ENCODE measurements at regions not wholly inside any gene's neighbourhood (a gene's known extent, or its start where the extent isn't known, plus 50 kb on each side); places are given as distances from the start of the nearest gene placed in this dataset.
A peak's percentile ranks its signal among the peaks of the same experiment; 100 is the strongest.

- no peak for ATAC-seq
- H3K27ac ChIP-seq: no peak overlapping the region
- H3K4me1 ChIP-seq: no peaks in the 10 kb centered on the region
- intact Hi-C loops (cut with DNase I): no loop called here
- 41 to 51% (median 43%) methylated on average over 4 of the region's 4 CpGs for WGBS, 4 donors
- no peak for DNase-seq
- TF ChIP-seq POLR2A (IDR thresholded peaks at IDR 0.05) (no peak), CTCF (IDR thresholded peaks at IDR 0.05) (no peak)
- no peak overlapping the region for H3K4me3 ChIP-seq
- H3K36me3 ChIP-seq: no peaks in the 10 kb centered on the region
- peaks cover 0 to 5% (median 0%) of the 10 kb centered on the region in 9 donors for H3K27me3 ChIP-seq
- peaks cover 0 to 3% (median 0%) of the 10 kb centered on the region in 12 donors for H3K9me3 ChIP-seq
Observed at GRCh38 chr13:60642552-60642951, 245.5 kb downstream of the TDRD3 start.

GRCh38 chr13:60629158-60629557, 232.1 kb downstream of the TDRD3 start:
- 69 to 75% (median 72%) methylated on average over 5 of the region's 5 CpGs for WGBS, 4 donors
- Histone ChIP-seq H3K27me3 (peaks cover 0 to 15% (median 0%) of the 10 kb centered on the region in 9 donors), H3K27ac (no peak overlapping the region), H3K4me3 (no peak overlapping the region), H3K9me3 (no peaks in the 10 kb centered on the region), H3K4me1 (no peaks in the 10 kb centered on the region), H3K36me3 (no peaks in the 10 kb centered on the region)
- intact Hi-C loops (cut with DNase I): loop anchor here in 2 of 10 donors (5.0 kb wide), 1 partner anchor 1323 kb away; no protein-coding TSS in a partner anchor
- DNase-seq: no peak
- no peak for ATAC-seq
- no peak for TF ChIP-seq POLR2A (IDR thresholded peaks at IDR 0.05)

- Histone ChIP-seq H3K4me1 (no peaks in the 10 kb centered on the region), H3K27ac (no peak overlapping the region), H3K27me3 (peaks cover 0 to 15% (median 0%) of the 10 kb centered on the region in 9 donors), H3K4me3 (no peak overlapping the region), H3K9me3 (no peaks in the 10 kb centered on the region), H3K36me3 (no peaks in the 10 kb centered on the region)
- intact Hi-C loops (cut with DNase I): loop anchor here in 2 of 10 donors (5.0 kb wide), 1 partner anchor 1325 kb away; no protein-coding TSS in a partner anchor
- no peak for DNase-seq
- peak in 2 of 4 donors; percentile 44 for ATAC-seq
- WGBS, 4 donors: 49 to 55% (median 50%) methylated on average over 8 of the region's 8 CpGs
- TF ChIP-seq CTCF (IDR thresholded peaks at IDR 0.05) (peak; percentile 15 to 56 (median 42)), POLR2A (IDR thresholded peaks at IDR 0.05) (no peak)
Observed at GRCh38 chr13:60627071-60627686, 230.2 kb downstream of the TDRD3 start.

Small RNAs in the stretch of these regions (microRNA-seq; reads per million reads assigned to microRNA genes)
- 0 reads per million in 4 donors for gene MIR3169

Measured in heart left ventricle (tissue), 16 donors.